Limb (tissue), 2 donors: ENCODE measurements at regions not wholly inside any gene's neighbourhood (a gene's known extent, or its start where the extent isn't known, plus 50 kb on each side); places are given as distances from the start of the nearest gene placed in this dataset.

Experiments
- DNase-seq, 2 donors: peaks; one replicate each; pipeline ENCODE4 v3.0.0-alpha.2; 2016; ENCODE audit errors: extremely low spot score in 2 of 2

GRCh38 chr18:10057401-10057893 is 143.6 kb downstream of the VAPA start:
- DNase-seq, result no peak

GRCh38 chr18:10057894-10058791 is 144.3 kb downstream of the VAPA start:
- no peak for DNase-seq

GRCh38 chr18:10059610-10060468 is 146.0 kb downstream of the VAPA start:
- no peak for DNase-seq

GRCh38 chr18:10060469-10060782 is 146.6 kb downstream of the VAPA start:
- no peak for DNase-seq

GRCh38 chr18:10060841-10061240 is 147.0 kb downstream of the VAPA start:
- DNase-seq, result no peak

GRCh38 chr18:10061566-10062140 is 147.8 kb downstream of the VAPA start:
- no peak for DNase-seq

GRCh38 chr18:10062302-10063300 is 148.8 kb downstream of the VAPA start:
- DNase-seq, result no peak

- DNase-seq, result no peak
Measured at GRCh38 chr18:10063489-10063888, 149.7 kb downstream of the VAPA start.

- no peak for DNase-seq
Measured at GRCh38 chr18:10064267-10064666, 150.5 kb downstream of the VAPA start.

GRCh38 chr18:10065296-10065695 is 151.5 kb downstream of the VAPA start:
- DNase-seq, result no peak

- DNase-seq, result no peak
Measured at GRCh38 chr18:10067670-10068659, 154.1 kb downstream of the VAPA start.

GRCh38 chr18:10068766-10069567 is 155.2 kb downstream of the VAPA start:
- DNase-seq, result no peak

- no peak for DNase-seq
Measured at GRCh38 chr18:10070561-10071000, 156.8 kb downstream of the VAPA start.

GRCh38 chr18:10072671-10073175 is 158.9 kb downstream of the VAPA start:
- DNase-seq, result no peak

GRCh38 chr18:10074110-10074509 is 160.3 kb downstream of the VAPA start:
- no peak for DNase-seq

- DNase-seq, result no peak
Measured at GRCh38 chr18:10074728-10075127, 160.9 kb downstream of the VAPA start.

- DNase-seq, result no peak
Measured at GRCh38 chr18:10076502-10077030, 162.8 kb downstream of the VAPA start.

- no peak for DNase-seq
Measured at GRCh38 chr18:10077986-10078385, 164.2 kb downstream of the VAPA start.
